ENCODE measurements at regions not wholly inside any gene's neighbourhood (a gene's known extent, or its start where the extent isn't known, plus 50 kb on each side); places are given as distances from the start of the nearest gene placed in this dataset.

DNA sequence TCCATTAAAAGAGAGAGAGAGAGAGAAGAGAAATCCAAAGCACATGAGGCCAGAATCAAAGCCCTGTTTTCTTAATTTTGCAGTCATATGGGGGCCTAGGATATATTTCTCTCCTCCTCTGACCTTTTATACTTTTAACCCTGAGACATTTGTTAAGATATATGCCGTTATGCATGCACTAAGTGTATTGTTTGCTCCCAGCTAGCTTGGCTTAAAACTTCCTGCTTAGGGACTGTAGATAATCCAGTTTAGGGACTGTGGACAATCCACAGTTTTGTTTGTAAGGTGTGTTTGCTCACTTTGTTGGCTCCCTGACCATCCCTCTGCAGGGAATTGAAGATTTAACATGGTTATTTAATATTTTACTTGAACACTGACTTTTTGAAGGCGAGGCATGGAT is 166.3 kb upstream of the TSHZ2 start:
- no peaks in the 10 kb centered on the region for H3K9me3 ChIP-seq (ENCODE audit: control insufficient read depth, insufficient read depth, low read depth, low read length)
- no peak overlapping the region for H3K27ac ChIP-seq (ENCODE audit: low read length)
- BruUV-seq (replicated peaks): no TSS peak
- peaks cover 2% of the 10 kb centered on the region; the same call in 1 of the 2 replicates for H3K27me3 ChIP-seq (ENCODE audit: control insufficient read depth, insufficient read depth, low read length)
- intact Hi-C loops (cut with micrococcal nuclease; ENCODE audit: unreplicated experiment) (no loop called here), in situ Hi-C loops (cut with HindIII; ENCODE audit: low pct_unique_long_range_greater_than_20kb, low sequenced_read_pairs) (no loop called here)
- no peak for DNase-seq (ENCODE audit: low read depth, low spot score)
- H3K36me3 ChIP-seq (ENCODE audit: control insufficient read depth, insufficient read depth, low read length): no peaks in the 10 kb centered on the region; the same call in 1 of the 2 replicates
- no peak overlapping the region for H3K4me3 ChIP-seq (ENCODE audit: low read depth in 2 of 2, low read length in 2 of 2)
- POLR2A ChIA-PET: no interaction called here
- ATAC-seq: no peak
- CTCF ChIA-PET: no interaction called here
- TF ChIP-seq POLR2AphosphoS5 (IDR thresholded peaks at IDR 0.05; ENCODE audit: low read depth, low read length) (no peak), TCF7L2 (IDR thresholded peaks at IDR 0.05; ENCODE audit: low read depth, low read length) (no peak), SIN3A (IDR thresholded peaks at IDR 0.05; ENCODE audit: borderline replicate concordance, insufficient read depth, low read depth, low read length) (no peak)
- TF ChIP-seq, protein P1, sequence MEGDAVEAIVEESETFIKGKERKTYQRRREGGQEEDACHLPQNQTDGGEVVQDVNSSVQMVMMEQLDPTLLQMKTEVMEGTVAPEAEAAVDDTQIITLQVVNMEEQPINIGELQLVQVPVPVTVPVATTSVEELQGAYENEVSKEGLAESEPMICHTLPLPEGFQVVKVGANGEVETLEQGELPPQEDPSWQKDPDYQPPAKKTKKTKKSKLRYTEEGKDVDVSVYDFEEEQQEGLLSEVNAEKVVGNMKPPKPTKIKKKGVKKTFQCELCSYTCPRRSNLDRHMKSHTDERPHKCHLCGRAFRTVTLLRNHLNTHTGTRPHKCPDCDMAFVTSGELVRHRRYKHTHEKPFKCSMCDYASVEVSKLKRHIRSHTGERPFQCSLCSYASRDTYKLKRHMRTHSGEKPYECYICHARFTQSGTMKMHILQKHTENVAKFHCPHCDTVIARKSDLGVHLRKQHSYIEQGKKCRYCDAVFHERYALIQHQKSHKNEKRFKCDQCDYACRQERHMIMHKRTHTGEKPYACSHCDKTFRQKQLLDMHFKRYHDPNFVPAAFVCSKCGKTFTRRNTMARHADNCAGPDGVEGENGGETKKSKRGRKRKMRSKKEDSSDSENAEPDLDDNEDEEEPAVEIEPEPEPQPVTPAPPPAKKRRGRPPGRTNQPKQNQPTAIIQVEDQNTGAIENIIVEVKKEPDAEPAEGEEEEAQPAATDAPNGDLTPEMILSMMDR (IDR thresholded peaks at IDR 0.05): no peak
- TF ChIP-seq, protein P2, sequence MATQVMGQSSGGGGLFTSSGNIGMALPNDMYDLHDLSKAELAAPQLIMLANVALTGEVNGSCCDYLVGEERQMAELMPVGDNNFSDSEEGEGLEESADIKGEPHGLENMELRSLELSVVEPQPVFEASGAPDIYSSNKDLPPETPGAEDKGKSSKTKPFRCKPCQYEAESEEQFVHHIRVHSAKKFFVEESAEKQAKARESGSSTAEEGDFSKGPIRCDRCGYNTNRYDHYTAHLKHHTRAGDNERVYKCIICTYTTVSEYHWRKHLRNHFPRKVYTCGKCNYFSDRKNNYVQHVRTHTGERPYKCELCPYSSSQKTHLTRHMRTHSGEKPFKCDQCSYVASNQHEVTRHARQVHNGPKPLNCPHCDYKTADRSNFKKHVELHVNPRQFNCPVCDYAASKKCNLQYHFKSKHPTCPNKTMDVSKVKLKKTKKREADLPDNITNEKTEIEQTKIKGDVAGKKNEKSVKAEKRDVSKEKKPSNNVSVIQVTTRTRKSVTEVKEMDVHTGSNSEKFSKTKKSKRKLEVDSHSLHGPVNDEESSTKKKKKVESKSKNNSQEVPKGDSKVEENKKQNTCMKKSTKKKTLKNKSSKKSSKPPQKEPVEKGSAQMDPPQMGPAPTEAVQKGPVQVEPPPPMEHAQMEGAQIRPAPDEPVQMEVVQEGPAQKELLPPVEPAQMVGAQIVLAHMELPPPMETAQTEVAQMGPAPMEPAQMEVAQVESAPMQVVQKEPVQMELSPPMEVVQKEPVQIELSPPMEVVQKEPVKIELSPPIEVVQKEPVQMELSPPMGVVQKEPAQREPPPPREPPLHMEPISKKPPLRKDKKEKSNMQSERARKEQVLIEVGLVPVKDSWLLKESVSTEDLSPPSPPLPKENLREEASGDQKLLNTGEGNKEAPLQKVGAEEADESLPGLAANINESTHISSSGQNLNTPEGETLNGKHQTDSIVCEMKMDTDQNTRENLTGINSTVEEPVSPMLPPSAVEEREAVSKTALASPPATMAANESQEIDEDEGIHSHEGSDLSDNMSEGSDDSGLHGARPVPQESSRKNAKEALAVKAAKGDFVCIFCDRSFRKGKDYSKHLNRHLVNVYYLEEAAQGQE (IDR thresholded peaks at IDR 0.05; ENCODE audit: insufficient read depth in 1 of 2, low read depth in 2 of 2, low read length in 1 of 2): no peak
- no peaks in the 10 kb centered on the region for H3K4me1 ChIP-seq (ENCODE audit: control insufficient read depth, insufficient read depth, low read length)

DNA sequence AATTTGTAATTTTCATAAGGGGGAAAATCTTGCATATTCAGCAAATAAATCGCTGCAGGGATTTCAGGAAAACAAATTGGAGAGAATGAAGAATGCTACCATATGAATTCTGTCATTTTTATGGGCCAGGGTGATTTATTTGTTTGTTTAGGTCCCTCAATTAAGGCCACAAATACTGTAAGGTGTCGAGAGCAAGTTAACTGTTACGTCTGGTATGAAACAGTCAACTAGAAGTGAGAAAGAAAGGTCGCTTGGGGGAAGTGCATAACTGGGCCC is 166.9 kb upstream of the TSHZ2 start:
- ATAC-seq: no peak

More for the DNA sequence above, 166.9 kb upstream of the TSHZ2 start:
- H3K4me3 ChIP-seq (ENCODE audit: low read depth in 2 of 2, low read length in 2 of 2): no peak overlapping the region
- no peak for DNase-seq (ENCODE audit: low read depth, low spot score)
- POLR2A ChIA-PET: no interaction called here
- intact Hi-C loops (cut with micrococcal nuclease; ENCODE audit: unreplicated experiment) (no loop called here), in situ Hi-C loops (cut with HindIII; ENCODE audit: low pct_unique_long_range_greater_than_20kb, low sequenced_read_pairs) (no loop called here)
- no peak for TF ChIP-seq SIN3A (IDR thresholded peaks at IDR 0.05; ENCODE audit: borderline replicate concordance, insufficient read depth, low read depth, low read length)
- TF ChIP-seq TCF7L2 (IDR thresholded peaks at IDR 0.05; ENCODE audit: low read depth, low read length): no peak
- TF ChIP-seq POLR2AphosphoS5 (IDR thresholded peaks at IDR 0.05; ENCODE audit: low read depth, low read length): no peak
- TF ChIP-seq, protein P1 (IDR thresholded peaks at IDR 0.05): no peak
- TF ChIP-seq, protein P2 (IDR thresholded peaks at IDR 0.05; ENCODE audit: insufficient read depth in 1 of 2, low read depth in 2 of 2, low read length in 1 of 2): no peak
- H3K9me3 ChIP-seq (ENCODE audit: control insufficient read depth, insufficient read depth, low read depth, low read length): no peaks in the 10 kb centered on the region
- H3K27me3 ChIP-seq (ENCODE audit: control insufficient read depth, insufficient read depth, low read length): no peaks in the 10 kb centered on the region
- CTCF ChIA-PET: no interaction called here
- no TSS peak for BruUV-seq (replicated peaks)
- no peaks in the 10 kb centered on the region; the same call in 1 of the 2 replicates for H3K36me3 ChIP-seq (ENCODE audit: control insufficient read depth, insufficient read depth, low read length)
- H3K4me1 ChIP-seq (ENCODE audit: control insufficient read depth, insufficient read depth, low read length): no peaks in the 10 kb centered on the region
- no peak overlapping the region for H3K27ac ChIP-seq (ENCODE audit: low read length)
